Epithelial cell of proximal tubule (primary cell): ENCODE measurements at regions not wholly inside any gene's neighbourhood (a gene's known extent, or its start where the extent isn't known, plus 50 kb on each side); places are given as distances from the start of the nearest gene placed in this dataset.

Source experiments
- DNase-seq: peaks from one replicate; pipeline ENCODE4 v3.0.0-alpha.2; 2011; ENCODE audit warnings: low read depth
- H3K4me3 ChIP-seq: 2 replicates; pipeline ENCODE4 v1.5.1; 2011; ENCODE audit warnings: low read depth, mild to moderate bottlenecking, low read length
- TF ChIP-seq, protein P1 (sequence below): conservative IDR thresholded peaks from 2 replicates; pipeline ENCODE4 v1.5.1; 2012; ENCODE audit warnings: low read depth, mild to moderate bottlenecking, low read length

DNA sequence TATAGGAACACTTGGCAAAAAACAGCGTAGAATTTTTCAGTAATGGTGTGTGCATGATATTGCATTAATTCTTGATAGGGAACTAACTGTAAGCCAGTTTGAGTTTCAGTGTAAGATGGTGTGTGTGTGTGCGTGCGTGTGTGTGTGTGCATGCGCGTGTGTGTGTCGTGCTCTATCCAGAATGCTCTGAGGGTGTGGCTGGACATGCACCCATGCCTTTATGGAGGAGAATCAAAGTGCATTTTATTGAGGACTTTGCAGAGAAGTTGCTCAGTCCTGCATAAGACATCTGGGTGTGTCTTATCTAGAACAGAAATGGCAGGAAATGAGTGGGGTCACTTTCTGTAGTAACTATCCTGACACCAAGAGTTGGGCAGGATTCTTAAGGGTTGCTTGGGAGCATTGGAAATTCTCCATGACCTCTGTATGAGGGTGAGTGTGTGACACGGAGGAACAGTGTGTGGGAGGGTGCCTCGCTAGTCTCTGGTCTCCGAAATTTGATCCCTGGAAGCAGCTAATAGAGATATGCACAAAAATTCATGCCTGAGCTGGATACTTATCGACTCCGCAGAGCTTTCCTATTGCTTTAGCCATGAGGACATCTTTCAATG, 252.2 kb downstream of the TSHZ3 start:
- H3K4me3 ChIP-seq, result no peak overlapping the region
- TF ChIP-seq, protein P1, sequence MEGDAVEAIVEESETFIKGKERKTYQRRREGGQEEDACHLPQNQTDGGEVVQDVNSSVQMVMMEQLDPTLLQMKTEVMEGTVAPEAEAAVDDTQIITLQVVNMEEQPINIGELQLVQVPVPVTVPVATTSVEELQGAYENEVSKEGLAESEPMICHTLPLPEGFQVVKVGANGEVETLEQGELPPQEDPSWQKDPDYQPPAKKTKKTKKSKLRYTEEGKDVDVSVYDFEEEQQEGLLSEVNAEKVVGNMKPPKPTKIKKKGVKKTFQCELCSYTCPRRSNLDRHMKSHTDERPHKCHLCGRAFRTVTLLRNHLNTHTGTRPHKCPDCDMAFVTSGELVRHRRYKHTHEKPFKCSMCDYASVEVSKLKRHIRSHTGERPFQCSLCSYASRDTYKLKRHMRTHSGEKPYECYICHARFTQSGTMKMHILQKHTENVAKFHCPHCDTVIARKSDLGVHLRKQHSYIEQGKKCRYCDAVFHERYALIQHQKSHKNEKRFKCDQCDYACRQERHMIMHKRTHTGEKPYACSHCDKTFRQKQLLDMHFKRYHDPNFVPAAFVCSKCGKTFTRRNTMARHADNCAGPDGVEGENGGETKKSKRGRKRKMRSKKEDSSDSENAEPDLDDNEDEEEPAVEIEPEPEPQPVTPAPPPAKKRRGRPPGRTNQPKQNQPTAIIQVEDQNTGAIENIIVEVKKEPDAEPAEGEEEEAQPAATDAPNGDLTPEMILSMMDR, result no peak
- DNase-seq, result no peak

DNA sequence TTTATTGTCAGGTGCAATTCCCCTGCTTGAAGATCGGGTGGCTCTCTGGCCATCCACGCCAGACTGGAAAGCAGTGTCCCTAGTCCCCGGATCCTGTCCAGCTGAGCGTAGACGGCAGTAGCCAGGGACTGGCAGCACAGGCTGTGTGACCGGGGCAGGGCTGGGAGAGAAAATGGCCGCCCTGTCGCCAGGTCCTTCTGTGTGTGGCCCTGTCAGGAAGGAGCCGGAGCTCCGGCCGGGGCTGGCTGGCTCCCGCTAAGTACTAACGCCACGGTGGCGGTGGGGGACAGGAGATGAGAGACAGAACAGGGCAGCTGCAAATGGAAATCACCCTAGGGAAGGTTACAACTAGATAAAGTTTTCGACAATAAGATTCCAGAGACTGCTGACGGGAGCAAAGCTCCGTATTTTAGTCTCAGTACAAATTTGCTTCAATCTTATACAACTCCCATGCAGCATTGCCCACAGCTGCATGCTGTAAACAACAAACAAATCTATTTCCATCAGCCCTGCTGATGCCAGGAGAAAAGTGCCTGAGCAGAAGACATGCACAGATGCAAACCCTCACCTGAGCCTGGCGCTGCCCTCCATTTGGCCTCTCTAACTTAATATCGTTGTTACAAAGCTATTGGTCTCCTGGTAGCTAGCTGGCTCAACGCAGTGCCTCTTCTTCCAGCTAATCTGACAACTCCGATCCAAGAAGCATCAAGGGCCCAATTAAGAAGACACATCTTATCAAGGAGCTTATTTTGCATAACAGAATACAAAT, 253.0 kb downstream of the TSHZ3 start:
- TF ChIP-seq, protein P1, result no peak

DNA sequence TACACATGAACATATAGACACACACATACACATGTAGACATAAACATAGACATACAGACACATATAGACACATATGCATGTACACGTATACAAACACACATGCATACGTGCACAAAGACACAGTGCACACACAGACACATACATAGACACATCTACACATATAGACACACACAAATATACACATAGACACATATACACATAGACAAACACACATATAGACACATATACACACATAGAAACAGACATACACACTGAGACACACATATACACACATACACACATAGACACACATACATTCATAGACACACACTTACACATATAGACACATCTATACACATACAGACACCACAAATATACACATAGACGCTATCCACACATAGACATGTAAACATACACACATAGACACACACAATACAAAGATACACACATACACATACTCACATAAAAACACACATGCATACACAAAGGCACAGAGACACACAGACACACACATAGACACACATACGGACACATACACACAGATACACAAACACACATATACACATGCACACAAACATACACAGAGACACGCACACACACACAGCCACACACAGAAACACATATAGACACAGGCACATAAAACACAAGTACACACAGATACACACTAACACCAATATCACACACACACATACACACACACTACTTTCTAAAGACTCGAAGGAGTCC, 254.0 kb downstream of the TSHZ3 start:
- DNase-seq, result no peak
- H3K4me3 ChIP-seq, result no peak overlapping the region
- TF ChIP-seq, protein P1, result no peak

More for the DNA sequence above, 253.0 kb downstream of the TSHZ3 start:
- no peak for DNase-seq
- no peak overlapping the region for H3K4me3 ChIP-seq

DNA sequence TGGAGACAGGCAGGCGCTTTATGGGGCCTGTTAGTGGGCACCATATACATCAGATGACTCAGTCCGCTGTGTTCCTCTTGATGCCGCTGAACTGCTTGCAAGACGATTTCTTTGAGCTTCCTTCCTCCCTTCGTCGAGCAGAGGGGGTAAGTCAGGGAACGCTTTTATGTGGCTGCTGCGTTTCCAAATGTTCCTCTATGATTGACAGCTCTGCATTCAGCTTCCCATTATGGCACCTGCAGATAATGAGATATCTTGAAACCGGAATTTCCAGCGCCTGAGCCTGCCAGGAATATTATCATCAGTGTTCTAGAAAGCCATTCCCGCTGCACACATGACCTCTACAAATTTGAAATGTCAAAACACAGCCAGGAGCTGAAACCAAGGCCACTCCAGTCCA, 257.0 kb downstream of the TSHZ3 start:
- TF ChIP-seq, protein P1, result no peak
- H3K4me3 ChIP-seq, result no peak overlapping the region
- DNase-seq, result no peak

DNA sequence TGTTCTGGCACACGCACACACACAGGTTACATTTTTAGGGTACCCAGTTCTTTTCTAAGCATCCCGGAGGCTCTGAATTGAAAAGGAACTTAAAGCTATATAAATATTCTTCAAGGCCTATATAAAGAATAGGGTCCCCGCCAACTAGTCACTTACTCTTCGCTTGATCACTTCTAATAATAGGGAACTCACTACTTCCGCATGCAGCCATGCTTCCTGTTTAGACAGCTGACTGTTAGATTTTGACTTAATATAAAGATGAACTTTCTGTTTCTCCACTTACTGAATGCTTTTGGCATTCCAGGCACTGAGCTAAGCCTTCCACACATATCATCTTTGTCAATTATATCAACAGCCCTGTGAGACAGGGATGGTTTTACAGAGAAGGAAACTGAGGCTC, 259.6 kb downstream of the TSHZ3 start:
- DNase-seq, result no peak
- TF ChIP-seq, protein P1, result no peak
- no peak overlapping the region for H3K4me3 ChIP-seq

DNA sequence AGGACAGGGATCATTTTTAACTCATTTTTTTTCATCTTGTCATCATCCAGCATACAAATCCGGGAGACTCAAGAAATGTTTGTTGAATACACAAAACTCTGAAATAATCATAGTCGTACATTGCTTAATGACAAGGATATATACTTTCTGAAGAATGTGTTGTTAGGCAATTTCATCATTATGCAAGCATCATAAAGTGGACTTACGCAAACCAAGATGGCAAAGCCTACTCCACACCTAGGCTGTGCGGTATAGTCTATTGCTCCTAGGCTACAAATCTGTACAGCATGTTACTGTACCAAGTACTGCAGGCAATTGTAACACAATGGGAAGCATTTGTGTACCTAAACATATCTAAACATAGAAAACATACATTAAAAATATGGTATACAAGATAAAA, 264.1 kb downstream of the TSHZ3 start:
- H3K4me3 ChIP-seq, result no peak overlapping the region
- no peak for DNase-seq
- TF ChIP-seq, protein P1, result no peak
